Right lobe of liver (tissue), 4 donors: ENCODE measurements at regions not wholly inside any gene's neighbourhood (a gene's known extent, or its start where the extent isn't known, plus 50 kb on each side); places are given as distances from the start of the nearest gene placed in this dataset.

ENCODE experiments used
- CTCF ChIP-seq, 4 donors: fragments of 200-600 bp in 3 of 4; fragments of 450-650 bp in 1 of 4; IDR thresholded peaks; one replicate each; pipeline versions ENCODE4 v1.5.1 to v1.8.0; 2016 to 2022; ENCODE audit warnings: antibody characterized with exemption in 4 of 4, mild to moderate bottlenecking in 2 of 4
- POLR2A ChIP-seq: fragments of 450-650 bp; IDR thresholded peaks from one replicate; pipeline ENCODE4 v1.6.1; 2017; ENCODE audit warnings: antibody characterized with exemption, mild to moderate bottlenecking
- donor health status: DM: no; HTN: no; CAD: no.
- donor health status: DM: no; HTN: no; CAD: no.
- donor health status: DM: no; HTN: yes; CAD: no.

- TF ChIP-seq CTCF (IDR thresholded peaks at IDR 0.05), result no peak
- no peak for TF ChIP-seq POLR2A
Measured at GRCh38 chrX:47743504-47743903, 84.5 kb upstream of the UXT start.
